ENCODE measurements at regions not wholly inside any gene's neighbourhood (a gene's known extent, or its start where the extent isn't known, plus 50 kb on each side); places are given as distances from the start of the nearest gene placed in this dataset.
A peak's percentile ranks its signal among the peaks of the same experiment; 100 is the strongest.

- peak in 7 of 11 donors; percentile 17 to 52 (median 30) for DNase-seq (ENCODE audit: extremely low read depth in 1 of 11, low read depth in 9 of 11, low spot score in 4 of 11)
These were observed 86.1 kb downstream of the KLF12 start for GRCh38 chr13:74047931-74048600.

GRCh38 chr13:74046431-74046830 is 87.8 kb downstream of the KLF12 start:
- no peak for DNase-seq (ENCODE audit: extremely low read depth in 1 of 11, low read depth in 9 of 11, low spot score in 4 of 11)

- no peak for DNase-seq (ENCODE audit: extremely low read depth in 1 of 11, low read depth in 9 of 11, low spot score in 4 of 11)
These were observed 88.6 kb downstream of the KLF12 start for GRCh38 chr13:74045583-74045982.

- DNase-seq (ENCODE audit: extremely low read depth in 1 of 11, low read depth in 9 of 11, low spot score in 4 of 11), result no peak
These were observed 91.0 kb downstream of the KLF12 start for GRCh38 chr13:74043237-74043636.

- no peak for DNase-seq (ENCODE audit: extremely low read depth in 1 of 11, low read depth in 9 of 11, low spot score in 4 of 11)
These were observed 94.0 kb downstream of the KLF12 start for GRCh38 chr13:74040200-74040599.

- DNase-seq (ENCODE audit: extremely low read depth in 1 of 11, low read depth in 9 of 11, low spot score in 4 of 11), result no peak
These were observed 94.5 kb downstream of the KLF12 start for GRCh38 chr13:74039667-74040066.

GRCh38 chr13:74039154-74039553 is 95.0 kb downstream of the KLF12 start:
- no peak for DNase-seq (ENCODE audit: extremely low read depth in 1 of 11, low read depth in 9 of 11, low spot score in 4 of 11)

- no peak for DNase-seq (ENCODE audit: extremely low read depth in 1 of 11, low read depth in 9 of 11, low spot score in 4 of 11)
These were observed 96.4 kb downstream of the KLF12 start for GRCh38 chr13:74037762-74038161.

- DNase-seq (ENCODE audit: extremely low read depth in 1 of 11, low read depth in 9 of 11, low spot score in 4 of 11), result no peak
These were observed 97.8 kb downstream of the KLF12 start for GRCh38 chr13:74036373-74036772.

- DNase-seq (ENCODE audit: extremely low read depth in 1 of 11, low read depth in 9 of 11, low spot score in 4 of 11), result no peak
These were observed 98.3 kb downstream of the KLF12 start for GRCh38 chr13:74035896-74036295.

- DNase-seq (ENCODE audit: extremely low read depth in 1 of 11, low read depth in 9 of 11, low spot score in 4 of 11), result no peak
These were observed 101.9 kb downstream of the KLF12 start for GRCh38 chr13:74032325-74032724.

GRCh38 chr13:74027161-74027779 is 106.9 kb downstream of the KLF12 start:
- no peak for DNase-seq (ENCODE audit: extremely low read depth in 1 of 11, low read depth in 9 of 11, low spot score in 4 of 11)

GRCh38 chr13:74026753-74027152 is 107.5 kb downstream of the KLF12 start:
- DNase-seq (ENCODE audit: extremely low read depth in 1 of 11, low read depth in 9 of 11, low spot score in 4 of 11), result no peak

GRCh38 chr13:74025369-74025768 is 108.8 kb downstream of the KLF12 start:
- DNase-seq (ENCODE audit: extremely low read depth in 1 of 11, low read depth in 9 of 11, low spot score in 4 of 11), result no peak

- no peak for DNase-seq (ENCODE audit: extremely low read depth in 1 of 11, low read depth in 9 of 11, low spot score in 4 of 11)
These were observed 109.3 kb downstream of the KLF12 start for GRCh38 chr13:74024856-74025255.

GRCh38 chr13:74024314-74024713 is 109.9 kb downstream of the KLF12 start:
- DNase-seq (ENCODE audit: extremely low read depth in 1 of 11, low read depth in 9 of 11, low spot score in 4 of 11), result no peak

- no peak for DNase-seq (ENCODE audit: extremely low read depth in 1 of 11, low read depth in 9 of 11, low spot score in 4 of 11)
These were observed 110.7 kb downstream of the KLF12 start for GRCh38 chr13:74023484-74023883.

- no peak for DNase-seq (ENCODE audit: extremely low read depth in 1 of 11, low read depth in 9 of 11, low spot score in 4 of 11)
These were observed 112.7 kb downstream of the KLF12 start for GRCh38 chr13:74021505-74021904.

GRCh38 chr13:74018062-74018431 is 116.2 kb downstream of the KLF12 start:
- DNase-seq (ENCODE audit: extremely low read depth in 1 of 11, low read depth in 9 of 11, low spot score in 4 of 11), result no peak

- no peak for DNase-seq (ENCODE audit: extremely low read depth in 1 of 11, low read depth in 9 of 11, low spot score in 4 of 11)
These were observed 116.7 kb downstream of the KLF12 start for GRCh38 chr13:74017301-74018061.

Data from renal cortex interstitium (tissue), 11 donors.